GM23338 (cell line): ENCODE measurements at regions not wholly inside any gene's neighbourhood (a gene's known extent, or its start where the extent isn't known, plus 50 kb on each side); places are given as distances from the start of the nearest gene placed in this dataset.

ENCODE experiments used
- CREB1 ChIP-seq: fragments of 250-450 bp; sonication (Bioruptor Pico); IDR thresholded peaks from 2 replicates; pipeline ENCODE4 v1.5.0; 2020; ENCODE audit warnings: low read depth, mild to moderate bottlenecking, moderate library complexity
- EZH2 ChIP-seq: fragments of 200-600 bp; sonication (generic); IDR thresholded peaks from one replicate; pipeline ENCODE4 v1.8.0; 2017; ENCODE audit warnings: antibody characterized with exemption, mild to moderate bottlenecking, low read depth; ENCODE audit not compliant: unreplicated experiment
- EZH2phosphoT487 ChIP-seq: fragments of 200-600 bp; sonication (generic); IDR thresholded peaks from one replicate; pipeline ENCODE4 v1.8.1; 2018; ENCODE audit warnings: antibody characterized with exemption; ENCODE audit not compliant: unreplicated experiment
- JUNB ChIP-seq: IDR thresholded peaks from one replicate; pipeline ENCODE4 v1.6.1; 2016; ENCODE audit warnings: antibody characterized with exemption; ENCODE audit not compliant: unreplicated experiment
- NANOG ChIP-seq: IDR thresholded peaks from 2 replicates; pipeline ENCODE4 v1.6.1; 2016; ENCODE audit warnings: antibody characterized with exemption, borderline replicate concordance
- POLR2AphosphoS5 ChIP-seq: IDR thresholded peaks from 2 replicates; pipeline ENCODE4 v1.6.1; 2016; ENCODE audit warnings: antibody characterized with exemption, low read depth
- STAT1 ChIP-seq: IDR thresholded peaks from one replicate; pipeline ENCODE4 v1.6.1; 2016; ENCODE audit warnings: antibody characterized with exemption; ENCODE audit not compliant: unreplicated experiment
- ZNF114 ChIP-seq: fragments of 250-450 bp; sonication (Bioruptor Pico); IDR thresholded peaks from 2 replicates; pipeline ENCODE4 v1.5.0; 2020; ENCODE audit warnings: mild to moderate bottlenecking, moderate library complexity
- TF ChIP-seq, protein P1 (sequence below), 2 experiments: fragments of 200-600 bp in 1 of 2; sonication (generic) in 1 of 2; conservative IDR thresholded peaks; 2 replicates each; pipeline versions ENCODE4 v1.5.1 to v1.6.1; 2016 to 2017; ENCODE audit warnings: antibody characterized with exemption in 2 of 2, low read depth in 2 of 2, mild to moderate bottlenecking in 2 of 2, moderate library complexity in 1 of 2
- TF ChIP-seq, protein P2 (sequence below): IDR thresholded peaks from one replicate; pipeline ENCODE4 v1.6.1; 2018; ENCODE audit warnings: antibody characterized with exemption; ENCODE audit not compliant: unreplicated experiment
- TF ChIP-seq, protein P3 (sequence below): IDR thresholded peaks from 2 replicates; pipeline ENCODE4 v1.6.1; 2016; ENCODE audit warnings: antibody characterized with exemption

DNA sequence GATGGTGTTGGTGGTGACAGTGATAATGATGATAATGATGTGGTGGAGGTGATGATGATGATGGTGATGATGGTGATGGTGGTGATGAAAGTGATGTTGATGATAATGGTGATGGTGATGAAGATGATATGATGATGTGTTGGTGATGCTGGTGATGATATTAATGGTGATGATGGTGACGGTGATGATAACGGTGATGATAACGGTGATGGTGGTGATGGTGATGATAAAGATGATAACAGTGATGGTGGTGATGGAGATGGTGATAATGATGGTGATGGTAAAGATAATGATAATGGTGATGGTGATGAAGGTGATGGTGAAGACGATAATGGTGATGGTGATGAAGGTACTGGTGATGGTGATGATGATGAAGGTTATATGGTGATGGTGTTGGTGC is 76.6 kb downstream of the UNCX start:
- TF ChIP-seq, protein P1, sequence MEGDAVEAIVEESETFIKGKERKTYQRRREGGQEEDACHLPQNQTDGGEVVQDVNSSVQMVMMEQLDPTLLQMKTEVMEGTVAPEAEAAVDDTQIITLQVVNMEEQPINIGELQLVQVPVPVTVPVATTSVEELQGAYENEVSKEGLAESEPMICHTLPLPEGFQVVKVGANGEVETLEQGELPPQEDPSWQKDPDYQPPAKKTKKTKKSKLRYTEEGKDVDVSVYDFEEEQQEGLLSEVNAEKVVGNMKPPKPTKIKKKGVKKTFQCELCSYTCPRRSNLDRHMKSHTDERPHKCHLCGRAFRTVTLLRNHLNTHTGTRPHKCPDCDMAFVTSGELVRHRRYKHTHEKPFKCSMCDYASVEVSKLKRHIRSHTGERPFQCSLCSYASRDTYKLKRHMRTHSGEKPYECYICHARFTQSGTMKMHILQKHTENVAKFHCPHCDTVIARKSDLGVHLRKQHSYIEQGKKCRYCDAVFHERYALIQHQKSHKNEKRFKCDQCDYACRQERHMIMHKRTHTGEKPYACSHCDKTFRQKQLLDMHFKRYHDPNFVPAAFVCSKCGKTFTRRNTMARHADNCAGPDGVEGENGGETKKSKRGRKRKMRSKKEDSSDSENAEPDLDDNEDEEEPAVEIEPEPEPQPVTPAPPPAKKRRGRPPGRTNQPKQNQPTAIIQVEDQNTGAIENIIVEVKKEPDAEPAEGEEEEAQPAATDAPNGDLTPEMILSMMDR (conservative IDR thresholded peaks at IDR 0.05; ENCODE audit: low read depth in 2 of 2) = no peak
- TF ChIP-seq, protein P2, sequence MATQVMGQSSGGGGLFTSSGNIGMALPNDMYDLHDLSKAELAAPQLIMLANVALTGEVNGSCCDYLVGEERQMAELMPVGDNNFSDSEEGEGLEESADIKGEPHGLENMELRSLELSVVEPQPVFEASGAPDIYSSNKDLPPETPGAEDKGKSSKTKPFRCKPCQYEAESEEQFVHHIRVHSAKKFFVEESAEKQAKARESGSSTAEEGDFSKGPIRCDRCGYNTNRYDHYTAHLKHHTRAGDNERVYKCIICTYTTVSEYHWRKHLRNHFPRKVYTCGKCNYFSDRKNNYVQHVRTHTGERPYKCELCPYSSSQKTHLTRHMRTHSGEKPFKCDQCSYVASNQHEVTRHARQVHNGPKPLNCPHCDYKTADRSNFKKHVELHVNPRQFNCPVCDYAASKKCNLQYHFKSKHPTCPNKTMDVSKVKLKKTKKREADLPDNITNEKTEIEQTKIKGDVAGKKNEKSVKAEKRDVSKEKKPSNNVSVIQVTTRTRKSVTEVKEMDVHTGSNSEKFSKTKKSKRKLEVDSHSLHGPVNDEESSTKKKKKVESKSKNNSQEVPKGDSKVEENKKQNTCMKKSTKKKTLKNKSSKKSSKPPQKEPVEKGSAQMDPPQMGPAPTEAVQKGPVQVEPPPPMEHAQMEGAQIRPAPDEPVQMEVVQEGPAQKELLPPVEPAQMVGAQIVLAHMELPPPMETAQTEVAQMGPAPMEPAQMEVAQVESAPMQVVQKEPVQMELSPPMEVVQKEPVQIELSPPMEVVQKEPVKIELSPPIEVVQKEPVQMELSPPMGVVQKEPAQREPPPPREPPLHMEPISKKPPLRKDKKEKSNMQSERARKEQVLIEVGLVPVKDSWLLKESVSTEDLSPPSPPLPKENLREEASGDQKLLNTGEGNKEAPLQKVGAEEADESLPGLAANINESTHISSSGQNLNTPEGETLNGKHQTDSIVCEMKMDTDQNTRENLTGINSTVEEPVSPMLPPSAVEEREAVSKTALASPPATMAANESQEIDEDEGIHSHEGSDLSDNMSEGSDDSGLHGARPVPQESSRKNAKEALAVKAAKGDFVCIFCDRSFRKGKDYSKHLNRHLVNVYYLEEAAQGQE = no peak
- TF ChIP-seq POLR2AphosphoS5 = no peak
- no peak for TF ChIP-seq EZH2
- TF ChIP-seq EZH2phosphoT487 = no peak
- no peak for TF ChIP-seq CREB1 (CRISPR knock-in tag)
- no peak for TF ChIP-seq STAT1
- no peak for TF ChIP-seq JUNB
- TF ChIP-seq ZNF114 (CRISPR knock-in tag) = no peak
- TF ChIP-seq, protein P3, sequence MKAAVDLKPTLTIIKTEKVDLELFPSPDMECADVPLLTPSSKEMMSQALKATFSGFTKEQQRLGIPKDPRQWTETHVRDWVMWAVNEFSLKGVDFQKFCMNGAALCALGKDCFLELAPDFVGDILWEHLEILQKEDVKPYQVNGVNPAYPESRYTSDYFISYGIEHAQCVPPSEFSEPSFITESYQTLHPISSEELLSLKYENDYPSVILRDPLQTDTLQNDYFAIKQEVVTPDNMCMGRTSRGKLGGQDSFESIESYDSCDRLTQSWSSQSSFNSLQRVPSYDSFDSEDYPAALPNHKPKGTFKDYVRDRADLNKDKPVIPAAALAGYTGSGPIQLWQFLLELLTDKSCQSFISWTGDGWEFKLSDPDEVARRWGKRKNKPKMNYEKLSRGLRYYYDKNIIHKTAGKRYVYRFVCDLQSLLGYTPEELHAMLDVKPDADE = no peak
- no peak for TF ChIP-seq NANOG
